Brain pericyte (primary cell): ENCODE measurements at regions not wholly inside any gene's neighbourhood (a gene's known extent, or its start where the extent isn't known, plus 50 kb on each side); places are given as distances from the start of the nearest gene placed in this dataset.
"Not testable (repeated sequence)": the region's sequence is repeated elsewhere in the genome, so short reads cannot be mapped to it uniquely, and the experiment has no call there.

ENCODE experiments used
- DNase-seq: peaks from one replicate; pipeline ENCODE4 v3.0.0-alpha.2; 2012; ENCODE audit warnings: low read depth, low spot score

DNA sequence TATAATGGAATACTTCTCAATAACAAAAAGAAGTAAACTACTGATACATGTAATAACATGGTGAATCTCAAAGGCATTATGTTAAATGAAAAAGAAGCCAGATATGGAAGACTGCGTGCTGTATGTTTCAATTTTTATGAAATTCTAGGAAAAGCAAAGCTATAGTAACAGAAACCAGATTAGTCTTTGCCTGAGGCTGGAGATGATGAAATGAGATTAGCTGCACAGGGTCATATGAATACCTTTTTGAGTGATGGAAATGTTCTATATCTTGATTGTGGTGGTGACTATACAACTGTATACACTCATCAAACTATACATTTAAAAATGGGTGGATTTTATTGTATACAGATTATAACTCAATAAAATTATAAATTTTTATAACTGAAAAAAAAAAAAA, 113.5 kb downstream of the TMEM30B start:
- DNase-seq, result no peak

DNA sequence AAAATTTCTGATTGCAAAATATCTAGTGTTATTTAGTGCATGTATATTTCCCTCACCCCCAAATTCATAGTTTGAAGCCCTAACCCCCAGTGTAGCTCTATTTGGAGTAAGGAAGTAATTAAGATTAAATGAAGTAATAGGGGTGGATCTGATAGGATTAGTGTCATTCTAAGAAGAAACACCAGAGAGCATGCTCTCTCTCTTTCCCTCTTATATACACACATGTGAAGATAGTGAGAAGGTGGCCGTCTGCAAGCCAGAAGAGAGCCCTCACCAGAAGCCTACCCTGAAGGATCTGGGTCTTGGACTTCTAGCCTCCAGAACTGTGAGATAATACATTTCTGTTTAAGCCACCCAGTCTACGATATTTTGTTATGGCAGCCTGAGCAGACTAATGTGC, 120.3 kb downstream of the TMEM30B start:
- no peak for DNase-seq

DNA sequence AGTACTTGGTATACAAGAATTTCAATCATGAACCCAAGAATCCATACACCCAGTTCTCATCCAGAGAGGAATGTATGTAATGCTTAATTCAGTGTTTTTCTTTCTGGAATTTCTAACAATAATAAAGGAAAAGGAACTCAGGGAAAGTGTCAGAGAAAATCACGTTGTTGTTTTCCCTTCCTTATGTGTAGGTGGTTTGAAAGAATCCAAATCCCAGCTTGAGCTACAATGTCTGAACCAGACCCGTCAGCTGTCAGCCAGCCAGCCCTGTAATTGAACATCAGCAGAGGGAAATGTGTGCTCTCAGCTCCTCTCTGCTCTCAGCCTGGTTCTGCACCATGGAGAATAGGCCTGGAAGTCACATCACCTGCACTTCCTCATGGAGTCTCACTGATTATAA, 126.5 kb downstream of the TMEM30B start:
- no peak for DNase-seq

DNA sequence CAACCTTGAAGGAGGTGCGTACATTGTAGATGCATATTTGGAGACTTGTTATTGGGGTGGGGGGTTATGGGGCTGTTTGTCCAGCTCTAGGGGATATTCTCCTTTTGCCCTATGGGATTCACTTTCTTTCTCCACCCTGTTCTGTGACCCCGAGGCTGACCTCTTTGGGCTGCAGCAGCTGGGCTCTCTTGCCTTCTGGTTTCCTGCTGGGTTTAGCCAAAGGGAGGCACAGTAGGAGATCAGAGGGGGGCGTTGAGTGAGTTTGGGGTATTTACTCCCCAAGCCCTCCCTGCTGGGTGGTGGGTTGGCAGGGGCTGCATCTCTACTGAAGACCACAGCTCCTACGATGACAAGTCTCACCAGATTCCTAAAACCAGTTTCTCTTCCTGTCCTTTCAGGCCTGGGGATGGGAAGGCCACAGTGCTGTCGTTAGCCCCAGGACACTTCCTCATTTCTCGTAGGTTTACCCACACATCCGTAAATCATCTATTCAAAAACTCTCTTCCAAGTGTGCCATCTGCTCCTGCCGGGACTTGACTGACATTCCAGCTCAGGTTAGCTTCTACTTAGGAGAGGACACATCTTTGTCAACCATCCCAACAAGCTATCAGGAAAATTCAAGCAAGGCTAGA, 127.1 kb downstream of the TMEM30B start:
- DNase-seq, result no peak

DNA sequence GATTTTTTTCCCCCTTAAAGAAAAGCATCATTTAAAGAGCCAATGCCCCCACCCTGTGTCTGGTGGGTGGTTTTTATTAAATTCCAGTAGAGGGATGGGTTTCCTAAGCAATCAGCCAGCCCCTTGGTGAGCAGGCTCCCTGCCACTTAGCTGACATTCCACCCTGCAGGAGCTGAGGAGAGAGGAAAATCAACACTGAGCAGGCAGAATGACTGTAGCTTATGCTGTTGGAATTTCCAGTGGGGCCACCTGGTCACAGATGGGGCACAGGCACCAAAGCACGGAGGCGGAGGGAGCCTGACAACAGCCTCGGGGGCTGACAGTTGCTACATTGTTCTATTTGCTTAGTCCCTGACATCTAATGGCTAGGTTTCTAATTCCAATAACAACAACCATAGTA, 127.7 kb downstream of the TMEM30B start:
- peak; percentile 73 for DNase-seq

DNA sequence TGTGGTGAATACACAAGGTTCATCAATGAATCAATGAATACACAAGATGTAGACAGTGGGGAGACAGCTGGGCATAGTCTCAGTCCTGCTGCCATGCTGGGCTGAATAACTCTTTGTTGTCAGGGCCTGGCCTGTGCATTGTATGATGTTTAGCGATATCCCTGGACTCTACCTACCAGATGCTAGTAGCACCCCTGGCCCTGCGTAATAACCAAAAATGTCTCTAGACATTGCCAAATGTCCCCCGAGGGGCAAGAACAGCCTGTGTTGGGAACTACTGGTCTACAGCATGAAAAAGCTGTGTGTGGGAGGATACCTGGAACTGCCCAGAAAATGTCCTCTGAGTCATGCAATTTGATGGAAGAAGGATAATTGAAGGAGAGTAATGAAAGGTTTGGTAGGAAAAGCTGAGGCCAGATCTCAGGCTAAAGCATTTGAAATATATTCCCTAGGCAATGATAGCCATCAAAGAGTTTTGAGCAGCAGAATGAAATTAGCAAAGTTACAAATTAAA, 128.2 kb downstream of the TMEM30B start:
- DNase-seq, result no peak

DNA sequence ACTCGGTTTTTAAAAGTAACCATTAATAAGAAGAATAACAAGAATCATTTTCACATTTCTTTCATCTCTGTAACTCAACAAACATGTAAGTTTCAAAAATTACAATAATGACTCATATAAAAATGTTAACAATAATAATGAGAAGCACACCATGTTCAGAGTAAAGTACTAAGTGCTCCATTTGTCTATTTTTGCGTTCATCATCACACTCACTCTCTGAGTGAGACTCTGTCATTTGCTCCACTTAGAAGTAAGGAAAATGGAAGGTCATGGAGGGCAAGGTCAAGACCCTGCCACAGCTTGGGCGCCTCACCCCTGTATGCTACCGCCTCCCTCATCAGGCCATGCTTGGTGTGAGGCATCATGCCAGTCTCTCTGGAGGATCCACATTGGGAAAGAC, 129.9 kb downstream of the TMEM30B start:
- DNase-seq, result no peak

DNA sequence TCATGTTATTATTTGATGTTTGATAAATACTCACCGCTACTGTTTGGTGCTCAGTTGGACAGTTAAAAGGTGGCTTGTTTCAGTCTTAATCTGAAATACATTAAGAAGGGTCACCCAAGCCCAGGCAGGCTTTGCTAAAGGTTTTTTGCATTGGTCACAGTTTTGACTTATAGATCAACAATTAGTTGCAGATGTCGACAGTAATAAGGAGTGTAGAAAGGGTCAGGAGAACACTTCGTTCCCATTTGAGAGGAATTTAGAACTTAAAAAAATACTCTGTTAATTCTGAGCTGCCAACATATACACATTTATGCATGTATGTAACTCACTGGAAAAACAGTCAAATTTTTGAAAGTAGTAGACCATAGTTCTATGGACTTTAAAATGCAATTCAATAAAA, 130.3 kb downstream of the TMEM30B start:
- DNase-seq, result no peak

DNA sequence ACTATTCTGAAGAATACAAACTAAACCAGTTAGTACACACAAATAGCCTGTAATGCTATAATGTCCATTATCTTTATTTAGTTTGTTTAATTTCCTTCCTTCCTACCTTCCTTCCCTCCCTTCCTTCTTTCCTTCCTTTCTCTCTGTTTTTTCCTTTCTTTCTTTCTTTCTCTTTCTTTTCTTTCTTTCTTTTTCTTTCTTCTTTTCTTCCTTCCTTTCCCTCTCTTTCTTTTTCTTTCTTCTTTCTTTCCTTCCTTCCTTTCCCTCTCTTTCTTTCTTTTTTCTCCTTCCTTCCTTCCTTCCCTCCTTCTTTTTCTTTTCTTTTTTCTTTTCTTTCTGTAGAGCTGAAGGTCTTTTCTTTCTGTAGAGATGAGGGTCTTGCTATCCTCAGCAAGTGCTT, 131.2 kb downstream of the TMEM30B start:
- DNase-seq, result no peak

DNA sequence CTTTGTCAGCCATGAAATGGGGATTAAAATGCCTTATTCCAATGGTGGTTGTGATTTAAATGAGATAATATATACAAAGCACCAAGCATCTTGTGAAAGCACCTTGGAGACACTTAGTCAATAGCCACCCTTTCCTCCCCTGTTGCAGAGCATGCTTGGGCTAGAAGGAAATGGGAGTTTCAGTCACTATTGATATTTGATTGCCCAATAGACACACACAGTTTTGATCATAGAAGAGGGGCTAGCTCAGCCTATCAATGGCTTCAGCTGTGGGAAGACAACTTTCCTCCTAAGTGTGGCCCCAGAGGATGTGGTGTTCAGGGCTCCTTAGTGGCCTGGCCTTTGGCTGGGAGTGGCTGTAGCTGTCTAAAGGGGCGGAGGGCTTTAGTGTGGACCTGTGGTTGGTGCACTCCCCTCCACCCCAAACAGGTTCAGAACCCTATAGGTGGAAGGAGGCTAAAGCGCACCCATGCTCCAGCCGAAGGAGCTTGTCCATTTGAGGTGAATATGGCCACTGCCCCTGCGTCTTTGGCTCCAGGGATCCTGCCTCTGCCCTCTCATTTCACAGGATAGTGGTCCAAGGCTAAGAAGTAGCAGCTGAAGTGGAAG, 132.3 kb downstream of the TMEM30B start:
- DNase-seq, result no peak

DNA sequence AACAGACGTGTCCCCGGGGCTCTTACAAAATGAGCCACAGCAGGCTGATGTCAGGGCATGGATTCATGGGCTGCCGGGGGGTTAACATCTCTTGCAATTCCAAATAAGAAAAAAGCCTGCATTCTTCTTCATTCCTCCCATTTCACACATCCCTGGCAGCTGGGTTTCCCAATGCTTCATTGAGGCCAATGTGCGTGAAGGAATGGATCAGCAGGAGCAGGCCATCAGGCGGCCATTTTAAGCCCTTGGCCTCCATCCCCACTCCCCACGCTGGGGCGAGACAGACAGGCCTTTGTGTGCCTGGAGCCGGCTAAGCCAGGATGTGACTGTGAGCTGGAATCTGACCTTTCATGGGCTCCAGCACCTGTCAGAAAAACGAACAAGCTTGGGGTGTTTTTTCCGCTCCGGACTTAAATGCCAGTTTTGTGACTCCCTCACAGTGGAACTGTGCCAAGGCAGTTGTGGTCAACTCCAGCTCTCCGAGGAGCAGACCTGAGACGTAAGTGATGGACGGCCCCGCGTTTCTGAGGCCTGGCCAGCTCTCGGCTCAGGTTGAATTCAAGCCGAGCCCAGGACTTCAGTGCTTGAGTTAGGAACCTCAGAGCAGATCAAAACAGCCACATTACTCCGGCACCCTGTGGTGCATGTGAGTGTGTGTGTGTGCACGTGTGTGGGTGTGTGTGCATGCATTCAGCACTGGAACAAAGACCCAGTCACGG, 133.1 kb downstream of the TMEM30B start:
- DNase-seq, result peak; percentile 60

DNA sequence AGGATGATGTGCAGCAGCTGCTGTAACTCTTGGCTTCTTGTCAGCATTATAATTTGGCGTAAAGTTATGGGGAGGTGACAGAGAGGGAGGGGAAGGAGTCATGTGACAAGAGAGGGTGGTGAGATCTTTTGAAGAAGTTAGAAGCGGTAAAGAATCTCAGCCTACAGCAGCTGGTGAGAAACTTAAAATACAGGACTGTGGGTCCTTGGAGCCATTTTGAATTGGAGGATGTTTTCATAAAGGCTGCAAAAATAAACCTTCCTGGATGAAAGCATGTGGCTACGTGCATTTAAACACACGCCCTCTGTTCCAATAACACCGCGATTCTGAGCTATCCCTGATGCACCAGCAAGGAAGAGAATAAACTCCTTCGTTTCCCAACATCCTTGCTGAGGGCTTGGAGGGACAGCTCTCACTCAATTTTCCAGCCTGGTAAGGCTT, 133.7 kb downstream of the TMEM30B start:
- peak; percentile 47 for DNase-seq

DNA sequence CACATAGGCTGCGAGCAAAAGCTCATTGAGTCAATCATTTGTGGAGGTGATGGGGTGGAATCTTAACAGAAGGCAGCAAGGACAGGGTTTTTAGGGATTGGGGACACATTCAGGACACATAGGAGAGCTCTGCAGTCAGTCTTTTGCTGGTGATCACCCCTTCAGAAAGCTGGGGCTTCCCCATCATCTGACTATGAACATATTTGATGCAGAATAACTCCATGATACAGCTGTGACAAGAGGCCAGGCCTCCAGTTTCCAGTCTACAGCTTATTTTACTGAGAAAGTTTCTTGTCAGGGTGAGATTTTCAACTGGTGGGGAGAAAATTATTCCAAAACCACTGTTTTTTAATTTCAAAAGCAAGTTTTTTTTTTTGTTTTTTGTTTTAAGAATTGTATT, 134.2 kb downstream of the TMEM30B start:
- DNase-seq, result no peak

DNA sequence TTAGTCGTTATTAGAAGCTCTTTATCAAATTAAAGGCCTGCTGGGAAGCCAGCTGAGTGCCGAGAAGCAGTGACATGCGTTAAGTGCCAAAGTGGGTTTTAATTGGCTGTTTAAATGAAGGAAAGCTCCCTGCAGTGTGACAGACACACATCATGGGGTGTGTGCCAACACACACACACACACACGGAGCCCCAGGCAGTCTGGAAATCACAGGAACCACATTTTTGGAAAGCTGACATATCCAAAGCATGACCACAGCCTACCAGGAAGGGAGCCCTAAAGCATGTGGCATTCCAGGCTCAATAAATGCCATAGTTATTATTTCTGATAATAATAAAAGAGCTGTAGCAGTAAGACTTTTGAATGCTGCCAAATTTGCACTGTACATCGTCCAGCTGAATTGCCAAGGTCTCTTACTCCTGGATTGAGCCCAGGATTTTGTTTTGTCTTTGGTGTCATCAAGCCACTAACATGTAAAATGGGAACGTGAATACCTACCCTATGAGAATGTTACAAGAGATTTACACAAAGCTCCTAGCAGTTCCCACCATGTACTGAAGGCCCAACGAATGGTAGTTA, 135.1 kb downstream of the TMEM30B start:
- no peak for DNase-seq

DNA sequence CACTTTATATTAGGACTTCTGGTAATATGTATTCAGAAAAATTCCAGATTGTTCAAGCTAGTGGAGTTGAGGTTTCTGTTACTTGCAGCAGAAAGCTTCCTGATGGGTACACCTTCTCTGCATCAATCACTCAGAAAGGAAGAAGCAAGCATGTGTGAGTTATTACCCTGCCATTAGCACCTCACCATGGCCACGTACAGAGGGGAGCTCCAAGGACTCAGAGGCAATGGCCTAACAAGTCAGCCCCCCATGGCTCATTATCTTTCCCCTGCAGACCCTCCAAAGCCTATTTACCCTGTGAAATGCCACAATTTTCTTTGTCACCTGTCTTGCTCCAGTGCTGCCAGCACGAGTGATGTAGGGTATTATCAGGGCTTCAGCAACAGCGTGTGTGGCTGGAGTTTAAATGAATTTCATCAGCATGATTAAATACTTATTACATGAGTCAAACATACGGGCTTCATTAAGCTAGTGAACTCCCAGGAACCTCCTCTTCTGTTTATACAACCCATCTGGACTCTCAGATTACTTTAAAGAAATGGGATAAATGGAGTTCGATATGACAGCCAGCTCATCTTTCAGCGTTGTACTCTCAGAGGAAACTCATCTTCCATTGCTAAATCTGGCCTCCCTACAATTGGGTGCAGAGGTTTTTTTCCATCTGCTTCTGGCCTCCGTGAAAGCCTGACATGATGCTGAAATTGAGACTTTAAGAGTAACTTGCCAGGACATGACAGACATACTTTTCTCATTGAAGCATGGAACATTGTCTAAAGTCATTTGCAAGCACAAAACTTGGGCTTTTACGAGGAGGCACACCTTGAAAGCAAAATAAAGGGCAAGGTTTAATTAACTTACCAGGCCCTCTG, 135.9 kb downstream of the TMEM30B start:
- DNase-seq, result peak; percentile 79

DNA sequence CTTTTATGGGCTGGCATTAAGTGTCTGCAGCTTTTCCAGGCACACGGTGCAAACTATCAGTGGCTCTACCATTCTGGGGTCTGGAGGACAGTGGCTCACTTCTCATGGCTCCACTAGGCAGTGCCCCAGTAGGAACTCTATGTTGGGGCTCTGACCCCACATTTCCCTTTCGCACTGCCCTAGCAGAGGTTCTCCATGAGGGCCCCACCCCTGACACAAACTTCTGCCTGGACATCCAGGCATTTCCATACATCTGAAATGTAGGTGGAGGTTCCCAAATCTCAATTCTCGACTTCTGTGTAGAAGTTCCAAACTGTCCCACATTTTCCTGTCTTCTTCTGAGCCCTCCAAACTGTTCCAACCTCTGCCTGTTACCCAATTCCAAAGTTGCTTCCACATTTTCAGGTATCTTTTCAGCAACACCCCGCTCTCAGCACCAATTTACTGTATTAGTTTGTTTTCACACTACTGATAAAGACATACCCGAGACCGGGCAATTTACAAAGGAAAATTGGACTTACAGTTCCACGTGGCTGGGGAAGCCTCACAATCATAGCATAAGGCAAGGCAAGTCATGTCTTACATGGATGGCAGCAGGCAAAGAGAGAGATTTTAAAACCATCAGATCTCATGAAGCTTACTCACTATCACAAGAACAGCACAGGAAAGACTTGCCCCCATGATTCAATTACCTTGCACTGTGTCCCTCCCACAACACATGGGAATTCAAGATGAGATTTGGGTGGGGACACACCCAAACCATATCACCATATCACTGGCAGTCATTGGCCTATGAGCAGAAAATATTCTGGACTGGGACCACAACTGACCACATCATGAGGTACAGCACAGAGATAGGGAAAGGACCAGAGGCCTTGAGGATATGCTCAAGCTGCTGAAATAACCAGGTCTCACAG, 136.8 kb downstream of the TMEM30B start:
- not testable (repeated sequence) for DNase-seq

DNA sequence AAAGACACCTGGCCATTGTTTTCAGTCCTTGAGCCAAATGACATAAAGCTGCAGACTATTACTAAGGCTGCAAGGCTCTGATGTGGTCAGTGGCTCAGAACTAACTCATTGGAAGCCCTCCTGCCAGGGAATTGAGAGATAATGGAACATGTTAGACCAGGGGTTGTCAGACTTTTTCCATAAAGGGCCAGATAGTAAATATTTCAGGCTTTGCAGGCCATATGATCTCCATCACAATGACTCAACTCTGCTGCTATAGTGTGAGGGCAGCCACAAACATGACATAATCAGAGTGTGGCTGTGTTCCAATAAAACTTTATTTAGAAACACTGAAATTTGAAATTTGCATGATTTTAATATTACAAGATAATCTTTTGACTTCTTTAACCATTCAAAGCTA, 140.3 kb downstream of the TMEM30B start:
- DNase-seq, result no peak

DNA sequence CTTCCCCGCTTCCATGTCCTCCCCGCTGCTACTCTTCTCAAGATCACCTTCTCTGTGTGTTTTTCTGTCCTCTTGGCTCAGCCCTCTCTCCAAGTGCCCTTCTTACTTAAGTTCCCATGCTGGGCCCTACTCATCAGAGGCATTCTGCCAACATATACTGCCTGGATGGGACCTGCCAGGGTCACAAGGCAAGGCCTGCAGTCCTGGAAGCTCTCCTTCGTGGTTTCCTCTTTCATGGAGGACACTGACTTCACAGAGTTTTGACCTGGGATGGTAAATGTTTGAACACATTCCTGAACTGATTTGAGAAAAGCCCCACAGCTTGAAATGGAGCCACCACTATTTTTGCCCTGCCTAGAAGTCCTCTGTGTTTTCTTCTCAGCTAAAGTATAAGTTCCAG, 140.9 kb downstream of the TMEM30B start:
- DNase-seq, result no peak

DNA sequence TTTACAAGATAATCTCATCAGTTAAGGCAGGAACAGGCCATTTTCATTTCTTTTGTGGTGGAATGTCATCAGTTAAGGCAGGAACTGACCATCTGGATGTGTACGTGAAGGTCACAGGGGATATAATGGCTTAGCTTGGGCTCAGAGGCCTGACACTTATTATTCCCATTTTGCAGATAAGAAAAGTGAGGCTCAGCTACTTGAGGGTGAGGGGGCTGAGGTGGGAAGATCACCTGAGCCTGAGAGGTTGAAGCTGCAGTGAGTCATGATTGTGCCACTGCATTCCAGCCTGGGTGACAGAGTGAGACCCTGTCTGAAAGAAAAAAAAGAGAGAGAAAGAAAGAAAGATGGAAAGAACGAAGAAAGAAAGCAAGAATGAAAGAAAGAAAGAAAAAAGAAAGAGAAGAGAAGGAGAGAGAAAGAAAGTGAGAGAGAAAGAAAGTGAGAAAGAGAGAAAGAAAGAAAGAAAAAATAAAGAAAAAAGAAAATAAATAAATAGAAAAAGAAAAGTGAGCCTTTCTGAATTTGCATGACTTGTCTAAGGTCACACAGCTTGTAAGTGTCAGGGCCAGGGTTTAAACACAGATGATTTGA, 142.0 kb downstream of the TMEM30B start:
- no peak for DNase-seq

DNA sequence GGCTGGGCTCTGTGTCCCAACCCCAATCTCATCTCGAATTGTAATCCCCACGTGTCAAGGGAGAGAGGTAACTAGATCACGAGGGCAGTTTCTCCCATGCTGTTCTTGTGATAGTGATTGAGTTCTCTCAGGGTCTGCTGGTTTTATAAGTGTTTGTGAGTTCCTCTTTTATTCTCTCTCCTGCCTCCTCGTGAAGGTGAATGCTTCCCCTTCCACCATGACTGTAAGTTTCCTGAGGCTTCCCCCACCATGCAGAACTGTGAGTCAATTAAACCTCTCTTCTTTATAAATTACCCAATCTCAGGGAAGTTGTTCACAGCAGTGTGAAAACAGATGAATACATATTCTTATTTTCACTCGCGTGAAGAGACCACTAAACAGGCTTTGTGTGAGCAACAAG, 148.2 kb downstream of the TMEM30B start:
- DNase-seq, result no peak
